Neuronal stem cell (in vitro differentiated cells): ENCODE measurements at regions not wholly inside any gene's neighbourhood (a gene's known extent, or its start where the extent isn't known, plus 50 kb on each side); places are given as distances from the start of the nearest gene placed in this dataset.
"Not testable (repeated sequence)": the region's sequence is repeated elsewhere in the genome, so short reads cannot be mapped to it uniquely, and the experiment has no call there.

Experiments used
- DNase-seq: peaks from one replicate; pipeline ENCODE4 v3.0.0-alpha.2; 2013; ENCODE audit warnings: low spot score
- H2AFZ ChIP-seq: one replicate; pipeline ENCODE4 v1.6.1; 2013; ENCODE audit warnings: mild to moderate bottlenecking, low read length, inconsistent platforms
- H2AK5ac ChIP-seq: 2 replicates; pipeline ENCODE4 v1.6.1; 2013; ENCODE audit warnings: low read depth, mild to moderate bottlenecking, inconsistent platforms, low read length, moderate library complexity, mixed read lengths
- H2BK120ac ChIP-seq: 2 replicates; pipeline ENCODE4 v1.6.1; 2013; ENCODE audit warnings: low read depth, mild to moderate bottlenecking, inconsistent platforms, low read length, moderate library complexity, mixed read lengths
- H2BK12ac ChIP-seq: one replicate; pipeline ENCODE4 v1.6.1; 2013; ENCODE audit warnings: low read length, inconsistent platforms
- H2BK15ac ChIP-seq: 2 replicates; pipeline ENCODE4 v1.6.1; 2013; ENCODE audit warnings: mild to moderate bottlenecking, low read length, inconsistent platforms, mixed read lengths
- H2BK5ac ChIP-seq: one replicate; pipeline ENCODE4 v1.6.1; 2013; ENCODE audit warnings: inconsistent platforms, mild to moderate bottlenecking, low read length, moderate library complexity
- H3K14ac ChIP-seq: one replicate; pipeline ENCODE4 v1.6.1; 2013; ENCODE audit warnings: low read length, inconsistent platforms
- H3K18ac ChIP-seq: 2 replicates; pipeline ENCODE4 v1.6.1; 2013; ENCODE audit warnings: low read length, inconsistent platforms
- H3K23ac ChIP-seq: 2 replicates; pipeline ENCODE4 v1.6.1; 2013; ENCODE audit warnings: low read depth, mild to moderate bottlenecking, mixed read lengths, low read length, inconsistent platforms; ENCODE audit not compliant: poor library complexity
- H3K27ac ChIP-seq: replicated peaks from 3 replicates; pipeline ENCODE4 v1.5.1; 2013; ENCODE audit warnings: low read length, inconsistent platforms
- H3K27me3 ChIP-seq, 3 experiments: 2 replicates each; pipeline ENCODE4 v1.6.1; 2013; ENCODE audit warnings: low read length in 3 of 3, mild to moderate bottlenecking in 2 of 3, inconsistent platforms in 1 of 3, low read depth in 1 of 3, mixed read lengths in 1 of 3, moderate library complexity in 1 of 3; ENCODE audit not compliant: control insufficient read depth in 3 of 3, insufficient read depth in 3 of 3
- H3K36me3 ChIP-seq, 2 donors: replicated peaks in 1 of 2; 2 replicates each; pipeline ENCODE4 v1.6.1; 2013; ENCODE audit warnings: low read length in 2 of 2; ENCODE audit not compliant: control insufficient read depth in 2 of 2, insufficient read depth in 2 of 2
- H3K4ac ChIP-seq: 2 replicates; pipeline ENCODE4 v1.6.1; 2013; ENCODE audit warnings: inconsistent platforms, mild to moderate bottlenecking, low read length, moderate library complexity
- H3K4me1 ChIP-seq, 2 donors: 1 replicate in 1 of 2; 2 replicates in 1 of 2; pipeline ENCODE4 v1.6.1; 2013; ENCODE audit warnings: low read length in 2 of 2, low read depth in 1 of 2; ENCODE audit not compliant: control insufficient read depth in 2 of 2, insufficient read depth in 1 of 2
- H3K4me2 ChIP-seq: one replicate; pipeline ENCODE4 v1.6.1; 2013; ENCODE audit warnings: mild to moderate bottlenecking, low read length, inconsistent platforms; ENCODE audit not compliant: insufficient read depth, poor library complexity, severe bottlenecking
- H3K4me3 ChIP-seq, 2 donors: 2 replicates each; pipeline ENCODE4 v1.5.1; 2013; ENCODE audit warnings: low read length in 2 of 2, mild to moderate bottlenecking in 2 of 2, inconsistent platforms in 1 of 2, moderate library complexity in 1 of 2
- H3K79me1 ChIP-seq: one replicate; pipeline ENCODE4 v1.6.1; 2013; ENCODE audit warnings: low read depth, mild to moderate bottlenecking, inconsistent platforms, low read length, moderate library complexity
- H3K9ac ChIP-seq: one replicate; pipeline ENCODE4 v1.6.1; 2013; ENCODE audit warnings: mild to moderate bottlenecking, low read depth, low read length, inconsistent platforms; ENCODE audit not compliant: poor library complexity
- H3K9me3 ChIP-seq, 2 donors: replicated peaks in 1 of 2; 2 replicates each; pipeline versions ENCODE3 to v1.6.1; 2013; ENCODE audit warnings: low read length in 2 of 2, mild to moderate bottlenecking in 2 of 2, inconsistent platforms in 1 of 2, low read depth in 1 of 2, mixed read lengths in 1 of 2, moderate library complexity in 1 of 2; ENCODE audit not compliant: control insufficient read depth in 2 of 2, insufficient read depth in 1 of 2
- H4K8ac ChIP-seq: one replicate; pipeline ENCODE4 v1.6.1; 2013; ENCODE audit warnings: low read depth, mild to moderate bottlenecking, inconsistent platforms, low read length, moderate library complexity
- H4K91ac ChIP-seq: one replicate; pipeline ENCODE4 v1.6.1; 2013; ENCODE audit warnings: low read length, low read depth, mild to moderate bottlenecking, inconsistent platforms; ENCODE audit not compliant: poor library complexity
- WGBS, 2 donors: extraction: QIAGEN DNeasy Blood & Tissue Kit; methylation state at CpG; one replicate each; pipeline ENCODE4 v1.1.7; 2013; ENCODE audit warnings: missing lambda C conversion rate in 2 of 2, mixed read lengths in 1 of 2; ENCODE audit not compliant: insufficient read length in 2 of 2, insufficient replicate concordance in 1 of 2; ENCODE audit errors: extremely low coverage in 2 of 2; 5-methylcytosine and 5-hydroxymethylcytosine counted together

DNA sequence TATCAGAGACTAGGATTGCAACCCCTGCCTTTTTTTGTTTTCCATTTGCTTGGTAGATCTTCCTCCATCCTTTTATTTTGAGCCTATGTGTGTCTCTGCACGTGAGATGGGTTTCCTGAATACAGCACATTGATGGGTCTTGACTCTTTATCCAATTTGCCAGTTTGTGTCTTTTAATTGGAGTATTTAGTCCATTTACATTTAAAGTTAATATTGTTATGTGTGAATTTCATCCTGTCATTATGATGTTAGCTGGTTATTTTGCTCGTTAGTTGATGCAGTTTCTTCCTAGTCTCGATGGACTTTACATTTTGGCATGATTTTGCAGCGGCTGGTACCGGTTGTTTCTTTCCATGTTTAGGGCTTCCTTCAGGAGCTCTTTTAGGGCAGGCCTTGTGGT, 99.2 kb upstream of the CNTNAP2 start:
- H3K9me3 ChIP-seq, H3K36me3 ChIP-seq, H2BK15ac ChIP-seq, H3K4me1 ChIP-seq, H2AFZ ChIP-seq, H3K23ac ChIP-seq, H3K27ac ChIP-seq, H4K91ac ChIP-seq, H2BK5ac ChIP-seq, H3K79me1 ChIP-seq, DNase-seq, H3K4me2 ChIP-seq, H3K27me3 ChIP-seq, H3K18ac ChIP-seq, H2AK5ac ChIP-seq, H2BK120ac ChIP-seq, H3K4me3 ChIP-seq, H4K8ac ChIP-seq, H3K9ac ChIP-seq, H2BK12ac ChIP-seq, H3K4ac ChIP-seq, H3K14ac ChIP-seq: not testable (repeated sequence)
- no CpG with 5 or more reads among the region's 5 CpGs for WGBS, 2 donors

DNA sequence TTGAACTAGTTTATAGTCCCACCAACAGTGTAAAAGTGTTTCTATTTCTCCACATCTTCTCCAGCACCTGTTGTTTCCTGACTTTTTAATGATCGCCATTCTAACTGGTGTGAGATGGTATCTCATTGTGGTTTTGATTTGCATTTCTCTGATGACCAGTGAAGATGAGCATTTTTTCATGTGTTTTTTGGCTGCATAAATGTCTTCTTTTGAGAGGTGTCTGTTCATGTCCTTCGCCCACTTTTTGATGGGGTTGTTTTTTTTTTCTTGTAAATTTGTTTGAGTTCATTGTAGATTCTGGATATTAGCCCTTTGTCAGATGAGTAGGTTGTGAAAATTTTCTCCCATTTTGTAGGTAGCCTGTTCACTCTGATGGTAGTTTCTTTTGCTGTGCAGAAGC, 102.4 kb upstream of the CNTNAP2 start:
- H3K79me1 ChIP-seq, H3K23ac ChIP-seq, H3K14ac ChIP-seq, H2AFZ ChIP-seq, H3K4me2 ChIP-seq, DNase-seq, H3K9me3 ChIP-seq, H2AK5ac ChIP-seq, H2BK5ac ChIP-seq, H4K8ac ChIP-seq, H3K4me1 ChIP-seq, H3K27me3 ChIP-seq, H3K27ac ChIP-seq, H3K4me3 ChIP-seq, H3K36me3 ChIP-seq, H2BK12ac ChIP-seq, H2BK15ac ChIP-seq, H3K9ac ChIP-seq, H3K18ac ChIP-seq, H3K4ac ChIP-seq, H2BK120ac ChIP-seq, H4K91ac ChIP-seq: not testable (repeated sequence)
- WGBS, 2 donors, result no CpG with 5 or more reads among the region's 2 CpGs

DNA sequence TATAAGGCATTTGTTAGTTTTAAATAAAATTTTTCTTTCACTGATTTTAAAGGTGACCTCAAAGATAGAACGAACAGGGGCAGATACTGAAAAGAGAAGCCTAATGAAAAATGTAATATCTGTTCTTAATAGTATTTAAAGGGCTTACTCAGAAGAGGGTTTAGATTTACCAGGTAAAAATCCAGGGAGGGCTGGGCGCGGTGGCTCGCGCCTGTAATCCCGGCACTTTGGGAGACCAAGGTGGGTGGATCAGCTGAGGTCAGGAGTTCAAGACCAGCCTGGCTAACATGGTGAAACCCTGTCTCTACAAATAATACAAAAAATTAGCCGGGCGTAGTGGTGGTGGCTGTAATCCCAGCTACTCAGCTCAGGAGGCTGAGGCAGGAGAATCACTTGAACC, 108.3 kb upstream of the CNTNAP2 start:
- no peak overlapping the region for H3K18ac ChIP-seq
- no peak overlapping the region for H2AFZ ChIP-seq
- H3K9ac ChIP-seq, result no peak overlapping the region
- no peaks in the 10 kb centered on the region for H3K36me3 ChIP-seq
- no peak for DNase-seq
- H3K79me1 ChIP-seq, result no peaks in the 10 kb centered on the region
- H3K27me3 ChIP-seq, result no peaks in the 10 kb centered on the region
- WGBS, 2 donors, result no CpG with 5 or more reads among the region's 8 CpGs
- H3K4me1 ChIP-seq, result no peaks in the 10 kb centered on the region
- no peak overlapping the region for H3K14ac ChIP-seq
- no peak overlapping the region for H3K4me2 ChIP-seq
- H3K23ac ChIP-seq, result no peak overlapping the region
- H3K27ac ChIP-seq, result no peak overlapping the region
- H3K4ac ChIP-seq, result no peak overlapping the region
- H2AK5ac ChIP-seq, result no peak overlapping the region
- H2BK15ac ChIP-seq, result no peak overlapping the region
- no peak overlapping the region for H2BK120ac ChIP-seq
- no peak overlapping the region for H2BK5ac ChIP-seq
- no peak overlapping the region for H4K8ac ChIP-seq
- H3K9me3 ChIP-seq, result no peaks in the 10 kb centered on the region
- H2BK12ac ChIP-seq, result no peak overlapping the region
- H3K4me3 ChIP-seq, result no peak overlapping the region
- H4K91ac ChIP-seq, result no peak overlapping the region

DNA sequence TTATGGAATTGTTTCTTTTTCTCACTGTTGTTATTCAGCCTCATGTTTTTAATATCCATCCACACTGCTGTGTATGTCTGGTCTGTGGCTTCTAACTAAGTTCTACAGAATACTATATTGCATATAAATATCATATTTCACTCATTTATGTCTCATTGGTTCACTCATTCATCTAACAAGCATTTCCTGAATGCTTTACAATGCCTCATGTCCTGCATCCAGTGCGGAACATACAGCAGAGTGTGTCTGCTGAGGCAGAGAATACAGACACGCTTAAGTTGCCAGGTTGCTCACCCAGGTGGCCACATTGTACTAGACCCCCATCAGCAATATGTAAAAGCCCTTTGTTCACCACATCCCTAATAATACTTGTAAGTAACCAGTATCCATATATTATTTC, 111.8 kb upstream of the CNTNAP2 start:
- Histone ChIP-seq H4K91ac (no peak overlapping the region), H4K8ac (no peak overlapping the region), H2BK15ac (no peak overlapping the region), H2BK12ac (no peak overlapping the region), H3K4me2 (no peak overlapping the region), H3K27ac (no peak overlapping the region), H3K36me3 (no peaks in the 10 kb centered on the region), H3K4me1 (no peaks in the 10 kb centered on the region), H3K27me3 (no peaks in the 10 kb centered on the region), H3K4ac (no peak overlapping the region), H2AFZ (no peak overlapping the region), H3K23ac (no peak overlapping the region), H3K79me1 (no peaks in the 10 kb centered on the region), H3K4me3 (no peak overlapping the region), H2BK5ac (no peak overlapping the region), H2BK120ac (no peak overlapping the region), H3K9me3 (no peaks in the 10 kb centered on the region), H3K18ac (no peak overlapping the region), H2AK5ac (no peak overlapping the region), H3K14ac (no peak overlapping the region), H3K9ac (no peak overlapping the region)
- WGBS, 2 donors, result no CpG with 5 or more reads among the region's 2 CpGs
- no peak for DNase-seq
